GM21717 (cell line): ENCODE measurements at regions not wholly inside any gene's neighbourhood (a gene's known extent, or its start where the extent isn't known, plus 50 kb on each side); places are given as distances from the start of the nearest gene placed in this dataset.
A peak's percentile ranks its signal among the peaks of the same experiment; 100 is the strongest.

Source experiments
- ATAC-seq: cut with Tn5 transposase; IDR thresholded peaks from one replicate; pipeline ENCODE4 v1.9.1; 2021; ENCODE audit warnings: mild to moderate bottlenecking, moderate library complexity; ENCODE audit not compliant: unreplicated experiment

- peak; percentile 88 for ATAC-seq
These were observed 429.5 kb downstream of the CCDC85A start for GRCh38 chr2:56613254-56613653.

GRCh38 chr2:56613920-56614319 lies 430.1 kb downstream of the CCDC85A start:
- no peak for ATAC-seq

- no peak for ATAC-seq
These were observed 432.0 kb downstream of the CCDC85A start for GRCh38 chr2:56615760-56616159.

GRCh38 chr2:56624181-56624580 lies 440.4 kb downstream of the CCDC85A start:
- ATAC-seq, result no peak

GRCh38 chr2:56626927-56627326 lies 443.1 kb downstream of the CCDC85A start:
- no peak for ATAC-seq

- no peak for ATAC-seq
These were observed 446.5 kb downstream of the CCDC85A start for GRCh38 chr2:56630286-56630685.

- no peak for ATAC-seq
These were observed 464.2 kb downstream of the CCDC85A start for GRCh38 chr2:56647997-56648396.

- ATAC-seq, result no peak
These were observed 465.0 kb downstream of the CCDC85A start for GRCh38 chr2:56648802-56649201.

GRCh38 chr2:56654936-56655335 lies 471.1 kb downstream of the CCDC85A start:
- no peak for ATAC-seq

- no peak for ATAC-seq
These were observed 473.0 kb downstream of the CCDC85A start for GRCh38 chr2:56656826-56657225.

- ATAC-seq, result no peak
These were observed 483.0 kb downstream of the CCDC85A start for GRCh38 chr2:56666777-56667176.

GRCh38 chr2:56671973-56672569 lies 488.3 kb downstream of the CCDC85A start:
- ATAC-seq, result no peak

- ATAC-seq, result no peak
These were observed 490.3 kb downstream of the CCDC85A start for GRCh38 chr2:56674084-56674483.

GRCh38 chr2:56676966-56677365 lies 493.2 kb downstream of the CCDC85A start:
- ATAC-seq, result no peak

GRCh38 chr2:56680971-56681631 lies 497.3 kb downstream of the CCDC85A start:
- no peak for ATAC-seq

GRCh38 chr2:56681659-56682396 lies 498.0 kb downstream of the CCDC85A start:
- no peak for ATAC-seq

GRCh38 chr2:56682397-56682760 lies 498.6 kb downstream of the CCDC85A start:
- no peak for ATAC-seq

- no peak for ATAC-seq
These were observed 500.5 kb downstream of the CCDC85A start for GRCh38 chr2:56684327-56684726.

GRCh38 chr2:56685205-56685604 lies 501.4 kb downstream of the CCDC85A start:
- ATAC-seq, result no peak

- ATAC-seq, result no peak
These were observed 503.4 kb downstream of the CCDC85A start for GRCh38 chr2:56687169-56687568.

GRCh38 chr2:56688661-56689060 lies 504.9 kb downstream of the CCDC85A start:
- no peak for ATAC-seq

- no peak for ATAC-seq
These were observed 509.7 kb downstream of the CCDC85A start for GRCh38 chr2:56693501-56693900.
